ENCODE measurements at regions not wholly inside any gene's neighbourhood (a gene's known extent, or its start where the extent isn't known, plus 50 kb on each side); places are given as distances from the start of the nearest gene placed in this dataset.

DNA sequence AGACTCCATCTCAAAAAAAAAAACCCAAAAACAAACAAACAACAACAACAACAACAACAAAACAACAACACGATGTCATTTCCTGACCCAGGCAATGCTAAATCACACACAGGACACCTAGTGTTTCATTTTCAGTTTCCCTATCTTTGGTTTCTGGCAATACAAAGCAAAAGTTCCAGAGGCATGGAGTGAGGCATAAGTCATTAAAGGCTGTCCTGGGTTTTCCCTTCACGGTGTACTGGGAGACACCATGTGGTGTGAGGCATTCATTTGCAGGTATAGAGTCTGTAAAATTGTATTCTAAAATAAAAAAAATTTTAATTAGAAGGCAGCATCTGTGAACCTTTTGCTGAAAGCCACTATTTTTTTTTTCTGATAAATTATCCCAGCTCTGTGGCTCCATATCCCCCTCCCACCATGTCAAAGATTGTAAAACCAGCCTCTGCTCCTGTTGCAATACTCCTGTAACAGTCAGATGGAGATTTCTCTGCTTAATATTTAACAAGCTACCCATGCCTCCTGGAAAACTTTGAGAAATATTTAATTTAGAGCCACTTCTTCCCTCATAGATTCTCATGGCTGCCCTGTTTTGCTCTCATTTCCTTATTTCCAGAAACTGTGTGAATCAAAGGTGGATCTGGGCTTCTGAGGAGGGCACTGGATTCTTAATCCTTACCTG is 324.6 kb downstream of the MCTP2 start:
- no peak overlapping the region for H3K27ac ChIP-seq
- H3K4me1 ChIP-seq = no peaks in the 10 kb centered on the region
- ATAC-seq = no peak
- no peak for DNase-seq
- intact Hi-C loops (cut with DNase I) = no loop called here
- no peaks in the 10 kb centered on the region for H3K36me3 ChIP-seq
- TF ChIP-seq, protein P1, sequence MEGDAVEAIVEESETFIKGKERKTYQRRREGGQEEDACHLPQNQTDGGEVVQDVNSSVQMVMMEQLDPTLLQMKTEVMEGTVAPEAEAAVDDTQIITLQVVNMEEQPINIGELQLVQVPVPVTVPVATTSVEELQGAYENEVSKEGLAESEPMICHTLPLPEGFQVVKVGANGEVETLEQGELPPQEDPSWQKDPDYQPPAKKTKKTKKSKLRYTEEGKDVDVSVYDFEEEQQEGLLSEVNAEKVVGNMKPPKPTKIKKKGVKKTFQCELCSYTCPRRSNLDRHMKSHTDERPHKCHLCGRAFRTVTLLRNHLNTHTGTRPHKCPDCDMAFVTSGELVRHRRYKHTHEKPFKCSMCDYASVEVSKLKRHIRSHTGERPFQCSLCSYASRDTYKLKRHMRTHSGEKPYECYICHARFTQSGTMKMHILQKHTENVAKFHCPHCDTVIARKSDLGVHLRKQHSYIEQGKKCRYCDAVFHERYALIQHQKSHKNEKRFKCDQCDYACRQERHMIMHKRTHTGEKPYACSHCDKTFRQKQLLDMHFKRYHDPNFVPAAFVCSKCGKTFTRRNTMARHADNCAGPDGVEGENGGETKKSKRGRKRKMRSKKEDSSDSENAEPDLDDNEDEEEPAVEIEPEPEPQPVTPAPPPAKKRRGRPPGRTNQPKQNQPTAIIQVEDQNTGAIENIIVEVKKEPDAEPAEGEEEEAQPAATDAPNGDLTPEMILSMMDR (IDR thresholded peaks at IDR 0.05) = no peak
- H3K4me3 ChIP-seq = no peak overlapping the region
- H3K27me3 ChIP-seq = peaks cover 5% of the 10 kb centered on the region
- no peaks in the 10 kb centered on the region for H3K9me3 ChIP-seq

DNA sequence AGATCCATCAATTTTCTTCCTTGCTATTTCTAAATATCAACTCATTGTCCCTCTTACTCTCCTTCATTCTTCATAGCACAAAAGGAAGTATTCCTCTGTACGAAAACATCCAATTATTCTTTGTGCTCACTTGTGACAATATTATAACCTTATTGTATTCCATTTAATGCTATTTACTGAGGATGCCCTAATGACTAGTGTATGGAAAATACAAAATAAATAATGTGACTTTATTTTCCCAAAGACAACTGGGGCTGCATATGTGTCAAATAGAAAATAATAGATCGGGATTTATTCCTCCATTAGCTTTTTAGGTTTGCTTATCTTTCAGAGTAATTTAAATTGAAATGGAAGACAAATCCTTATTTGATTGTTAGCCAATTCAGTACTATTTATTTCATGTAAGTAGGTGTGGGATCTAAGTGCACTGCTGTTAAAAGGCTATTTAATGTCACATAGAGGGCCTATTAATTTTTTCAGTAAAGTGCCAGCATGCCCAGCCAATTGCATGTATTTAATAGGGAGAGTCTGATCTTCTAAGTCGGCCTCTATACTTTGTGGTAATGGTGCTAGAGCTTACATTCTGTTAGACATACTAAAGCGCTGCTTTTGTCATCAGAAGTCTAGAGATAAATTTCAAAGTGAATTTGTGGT is 329.8 kb downstream of the MCTP2 start:
- TF ChIP-seq, protein P1 (IDR thresholded peaks at IDR 0.05) = no peak
- DNase-seq (no peak), ATAC-seq (no peak)
- intact Hi-C loops (cut with DNase I) = no loop called here
- Histone ChIP-seq H3K4me3 (no peak overlapping the region), H3K27me3 (no peaks in the 10 kb centered on the region), H3K27ac (no peak overlapping the region), H3K36me3 (no peaks in the 10 kb centered on the region), H3K9me3 (peaks cover 4% of the 10 kb centered on the region), H3K4me1 (no peaks in the 10 kb centered on the region)

DNA sequence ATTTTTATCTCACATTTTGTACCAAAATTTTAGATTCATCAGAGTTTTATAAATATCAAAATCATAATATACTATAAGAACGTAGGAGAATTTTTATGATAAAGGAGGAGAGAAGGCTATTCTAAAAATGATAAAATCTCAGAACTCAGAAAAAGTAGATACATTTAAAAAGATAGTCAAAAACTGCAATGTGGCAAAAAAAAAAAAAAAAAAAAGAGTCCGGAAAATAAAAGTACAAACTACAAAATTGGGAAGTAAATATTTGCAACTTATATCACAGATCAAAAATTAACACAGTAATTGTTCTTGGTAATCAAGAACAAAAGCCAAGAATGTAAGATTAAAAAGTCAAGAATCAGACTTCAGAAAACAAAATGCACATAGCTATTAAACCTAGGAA is 332.1 kb downstream of the MCTP2 start:
- Histone ChIP-seq H3K9me3 (peaks cover 4% of the 10 kb centered on the region), H3K4me1 (no peaks in the 10 kb centered on the region), H3K4me3 (no peak overlapping the region), H3K27ac (no peak overlapping the region), H3K27me3 (no peaks in the 10 kb centered on the region), H3K36me3 (no peaks in the 10 kb centered on the region)
- TF ChIP-seq, protein P1 (IDR thresholded peaks at IDR 0.05) = no peak
- ATAC-seq (no peak), DNase-seq (no peak)
- intact Hi-C loops (cut with DNase I) = no loop called here

DNA sequence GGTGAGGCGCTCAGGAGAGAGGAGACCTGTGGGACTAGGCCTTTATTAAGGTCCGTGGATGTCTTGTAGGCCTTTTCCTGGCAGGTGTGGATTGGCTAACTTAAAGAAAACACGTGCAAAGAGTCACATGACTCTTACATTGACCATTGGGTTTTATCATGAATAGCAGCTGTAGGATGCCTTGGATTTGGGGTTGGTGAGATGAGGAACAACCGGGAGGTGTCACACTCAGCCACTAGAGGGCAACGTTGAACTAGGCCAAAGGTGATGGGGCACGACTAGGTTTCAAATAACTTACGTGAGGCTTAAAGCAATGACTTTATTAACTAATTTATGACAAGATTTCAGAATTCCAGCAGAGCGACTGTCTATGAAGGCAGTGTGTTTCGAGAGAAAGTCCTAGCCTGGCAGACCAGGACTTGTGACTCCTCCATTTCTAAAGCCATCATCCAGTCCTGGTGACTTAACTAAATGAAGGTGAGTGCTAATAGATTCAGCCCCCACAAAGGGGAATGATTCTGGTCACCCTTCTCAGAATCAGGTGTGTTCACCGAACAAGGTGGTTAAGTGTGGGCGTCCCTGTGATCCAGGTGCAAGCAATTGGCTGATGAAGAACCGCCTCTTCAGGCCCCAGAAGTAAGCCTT is 345.6 kb downstream of the MCTP2 start:
- no peaks in the 10 kb centered on the region for H3K9me3 ChIP-seq
- H3K36me3 ChIP-seq = no peaks in the 10 kb centered on the region
- no peaks in the 10 kb centered on the region for H3K4me1 ChIP-seq
- TF ChIP-seq, protein P1 (IDR thresholded peaks at IDR 0.05) = peak; percentile 67
- no peak overlapping the region for H3K4me3 ChIP-seq
- ATAC-seq = peak; percentile 65
- H3K27ac ChIP-seq = no peak overlapping the region
- H3K27me3 ChIP-seq = no peaks in the 10 kb centered on the region
- intact Hi-C loops (cut with DNase I) = no loop called here
- DNase-seq = no peak

DNA sequence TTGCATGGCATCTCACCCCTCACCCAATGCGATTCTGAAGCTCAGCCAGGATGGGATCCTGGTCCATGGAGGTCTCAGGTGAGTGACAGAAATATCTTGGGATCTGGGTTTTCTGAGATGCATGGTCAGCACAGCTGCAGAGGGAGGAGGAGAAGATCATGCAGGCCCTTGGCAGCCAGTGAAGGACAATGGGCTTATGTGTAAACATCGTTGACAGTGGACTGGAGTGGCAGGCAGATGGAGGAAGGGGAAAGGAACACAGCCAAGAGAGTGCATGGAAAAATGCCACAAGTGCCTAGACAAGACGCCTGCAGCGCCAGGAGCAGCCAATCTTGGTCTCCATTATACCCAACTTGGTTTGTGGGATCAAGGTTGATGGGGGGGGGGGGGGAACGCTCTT is 347.9 kb downstream of the MCTP2 start:
- H3K4me1 ChIP-seq = peaks cover under 1% of the 10 kb centered on the region
- H3K9me3 ChIP-seq = no peaks in the 10 kb centered on the region

More for the DNA sequence above, 347.9 kb downstream of the MCTP2 start:
- no peak overlapping the region for H3K27ac ChIP-seq
- no peaks in the 10 kb centered on the region for H3K36me3 ChIP-seq
- TF ChIP-seq, protein P1 (IDR thresholded peaks at IDR 0.05) = no peak
- H3K4me3 ChIP-seq = no peak overlapping the region
- ATAC-seq = no peak
- no peak for DNase-seq
- intact Hi-C loops (cut with DNase I) = no loop called here
- no peaks in the 10 kb centered on the region for H3K27me3 ChIP-seq
